Endothelial cell of hepatic sinusoid (primary cell): ENCODE measurements at regions not wholly inside any gene's neighbourhood (a gene's known extent, or its start where the extent isn't known, plus 50 kb on each side); places are given as distances from the start of the nearest gene placed in this dataset.

Experiments used
- in situ Hi-C: cut with HindIII; loops from 2 replicates; pipeline ENCODE4 v1.10.0; 2017; ENCODE audit warnings: low sequenced_read_pairs

GRCh38 chr9:126150411-126151030 is 176.1 kb upstream of the MVB12B start:
- in situ Hi-C loops, result no loop called here

DNA sequence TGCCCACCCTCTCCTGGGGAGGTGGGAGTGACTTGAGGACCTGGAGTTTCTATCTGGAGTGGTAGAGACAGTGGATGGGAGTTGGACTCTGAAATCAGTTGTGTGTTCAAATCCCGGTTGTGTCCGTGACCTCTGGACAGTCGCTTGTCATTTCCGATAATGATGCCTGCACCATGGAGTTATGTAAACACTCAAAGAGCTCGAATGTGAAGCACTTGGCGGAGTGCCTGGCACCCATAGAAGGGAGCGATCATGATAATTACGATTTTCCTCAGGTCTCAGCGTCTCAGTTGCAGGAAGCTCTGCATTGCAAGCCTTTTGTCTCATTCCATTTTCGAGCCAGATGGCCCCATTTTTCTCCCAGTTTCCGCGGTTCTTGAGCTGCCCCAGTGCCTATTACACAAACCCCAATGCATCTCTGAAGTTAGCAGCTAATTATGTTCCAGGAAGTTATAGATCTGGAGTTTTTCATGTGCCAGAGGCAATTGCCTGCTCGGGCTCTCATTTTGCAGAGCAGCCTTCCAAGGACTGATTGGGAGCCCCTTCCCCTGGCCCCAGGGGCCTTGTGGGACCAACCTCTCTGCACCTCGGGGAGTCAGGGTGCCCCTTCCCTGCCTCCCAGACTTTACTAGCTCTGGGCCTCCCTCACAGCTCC is 175.5 kb upstream of the MVB12B start:
- in situ Hi-C loops, result no loop called here

GRCh38 chr9:126151686-126152134 is 174.9 kb upstream of the MVB12B start:
- in situ Hi-C loops, result no loop called here

GRCh38 chr9:126152622-126153362 is 173.8 kb upstream of the MVB12B start:
- in situ Hi-C loops, result no loop called here

DNA sequence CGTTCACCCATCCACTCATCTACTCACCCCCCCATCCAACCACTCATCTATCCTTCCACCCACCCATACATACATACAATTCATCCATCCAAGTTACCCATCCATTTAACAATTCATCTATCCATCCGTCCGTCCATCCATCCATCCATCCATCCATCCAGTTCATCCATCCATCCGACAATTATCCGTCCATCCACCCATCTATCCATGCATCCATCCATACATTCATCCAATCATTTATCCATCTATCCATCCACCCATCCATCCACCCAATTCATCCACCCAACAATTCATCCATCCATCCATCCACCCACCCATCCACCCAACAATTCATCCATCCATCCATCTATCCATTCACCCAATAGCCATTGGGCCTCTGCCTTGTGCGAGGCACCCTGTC is 173.2 kb upstream of the MVB12B start:
- in situ Hi-C loops, result no loop called here

DNA sequence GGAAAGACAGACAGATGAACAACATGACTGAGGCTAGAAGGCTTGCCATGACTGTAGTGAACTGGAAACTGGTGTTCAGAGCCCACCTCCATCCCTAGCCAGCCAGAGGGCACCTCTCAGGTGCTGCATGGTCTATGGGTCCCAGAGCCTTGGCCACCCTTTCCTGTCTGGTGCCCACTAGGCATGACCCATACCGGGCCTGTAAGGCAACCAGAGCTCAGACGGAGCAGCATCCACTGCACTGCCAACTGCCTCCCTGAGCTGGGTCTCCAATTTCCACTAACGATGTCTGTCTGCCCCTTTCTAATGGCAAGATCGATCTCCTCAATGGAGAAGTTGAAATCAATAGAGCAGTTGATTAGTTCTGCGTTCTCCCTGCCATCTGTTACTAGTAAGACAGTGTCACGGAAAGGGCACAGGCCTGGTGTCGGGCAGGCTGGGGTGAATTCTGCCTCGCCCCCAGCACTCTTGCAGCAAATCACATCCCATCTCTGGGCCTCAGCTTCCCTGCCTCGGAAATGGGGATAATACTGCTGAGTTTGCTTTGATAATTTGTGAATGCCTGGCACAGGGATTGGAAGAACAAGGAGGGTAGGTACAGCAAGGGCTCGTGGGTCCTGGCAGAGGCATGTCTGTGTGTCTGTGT is 172.3 kb upstream of the MVB12B start:
- in situ Hi-C loops, result no loop called here

GRCh38 chr9:126154869-126155268 is 171.8 kb upstream of the MVB12B start:
- in situ Hi-C loops, result no loop called here

- in situ Hi-C loops, result no loop called here
These were observed 170.6 kb upstream of the MVB12B start for GRCh38 chr9:126155756-126156664.

DNA sequence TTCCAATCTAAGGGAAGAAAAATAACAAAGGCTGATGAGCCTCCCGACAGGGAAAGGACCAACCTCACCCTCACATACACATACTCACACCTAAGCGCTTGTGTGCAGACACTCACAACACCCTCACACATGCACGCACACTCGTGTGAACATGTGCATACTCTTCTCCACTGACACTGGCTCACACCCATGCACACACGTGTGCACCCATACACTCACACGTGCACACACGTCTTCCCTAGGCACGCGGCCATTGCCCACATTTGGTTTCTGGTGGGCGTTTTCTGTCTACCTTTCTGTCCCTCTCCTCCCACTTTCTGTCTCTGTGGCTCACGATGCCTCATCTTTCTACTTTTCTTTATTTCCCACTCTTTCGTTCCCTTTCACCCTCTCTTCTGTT is 169.7 kb upstream of the MVB12B start:
- in situ Hi-C loops, result no loop called here

- in situ Hi-C loops, result no loop called here
These were observed 169.2 kb upstream of the MVB12B start for GRCh38 chr9:126157423-126157822.

- in situ Hi-C loops, result no loop called here
These were observed 168.6 kb upstream of the MVB12B start for GRCh38 chr9:126157826-126158587.

GRCh38 chr9:126158588-126159429 is 167.8 kb upstream of the MVB12B start:
- in situ Hi-C loops, result no loop called here

DNA sequence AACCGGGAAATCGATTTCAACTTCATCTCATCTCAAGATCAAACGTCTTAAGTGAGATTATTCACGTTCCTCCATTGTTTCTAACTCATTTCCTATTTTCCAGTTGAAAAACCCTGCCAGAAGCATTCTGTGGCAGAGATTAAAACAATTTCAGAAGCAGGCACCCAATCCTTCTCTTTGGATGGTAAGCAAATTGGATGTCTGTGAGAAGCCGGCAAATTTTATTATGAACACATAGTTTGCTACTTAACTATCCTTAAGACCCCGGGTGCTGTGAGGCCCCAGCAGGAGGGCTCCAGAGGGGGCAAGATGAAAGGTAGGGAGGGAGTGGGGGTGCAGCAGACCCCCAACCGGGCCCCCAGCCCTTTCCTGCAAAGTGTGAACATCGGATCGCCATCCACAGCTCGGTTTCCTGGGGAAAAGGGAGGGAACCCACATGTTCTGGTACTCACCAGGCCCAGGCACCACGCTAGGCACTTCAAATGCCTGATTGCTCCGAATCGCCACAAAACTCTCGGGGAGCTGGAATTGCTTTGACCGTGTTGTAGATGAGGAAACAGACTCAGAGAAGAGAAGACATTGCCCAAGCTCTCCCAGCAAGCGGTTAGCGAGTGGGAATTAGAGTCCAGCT is 167.1 kb upstream of the MVB12B start:
- in situ Hi-C loops, result no loop called here

DNA sequence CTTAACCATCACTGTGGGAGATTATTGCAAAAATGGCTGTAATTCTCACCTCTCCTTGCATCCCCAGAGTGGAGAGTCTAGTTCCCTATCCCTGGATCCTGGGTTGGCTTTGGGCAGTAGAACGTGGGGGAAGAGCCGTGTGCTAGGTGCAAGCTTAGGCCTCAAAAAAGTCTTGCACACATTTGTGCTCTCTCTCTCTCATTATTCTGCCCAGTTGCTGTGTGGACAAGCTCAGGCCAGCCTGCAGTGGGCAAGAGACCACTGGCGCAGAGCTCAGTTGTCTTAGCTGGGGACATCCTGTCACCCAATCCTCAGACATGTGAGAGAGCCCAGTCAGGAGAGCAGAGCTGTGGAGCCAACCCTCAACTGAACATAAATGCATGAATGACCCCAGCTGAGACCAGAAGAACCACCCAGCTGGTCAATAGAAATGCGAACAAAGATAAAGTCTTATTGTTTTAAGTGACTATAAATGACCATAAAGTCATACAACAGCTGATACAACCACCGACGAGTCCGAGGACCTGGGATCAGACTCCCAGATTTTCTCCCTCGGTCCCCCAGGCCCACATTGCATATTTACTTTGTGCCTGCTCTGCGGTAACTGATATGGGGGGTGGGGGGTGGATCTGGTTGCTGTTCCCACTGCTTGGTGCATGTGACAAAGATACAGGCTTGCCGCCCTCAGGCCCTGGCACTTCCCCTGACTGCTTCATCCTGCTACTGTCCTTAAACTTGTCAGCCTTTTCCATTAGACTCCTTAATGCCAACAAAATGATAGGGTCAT is 166.4 kb upstream of the MVB12B start:
- in situ Hi-C loops, result no loop called here

DNA sequence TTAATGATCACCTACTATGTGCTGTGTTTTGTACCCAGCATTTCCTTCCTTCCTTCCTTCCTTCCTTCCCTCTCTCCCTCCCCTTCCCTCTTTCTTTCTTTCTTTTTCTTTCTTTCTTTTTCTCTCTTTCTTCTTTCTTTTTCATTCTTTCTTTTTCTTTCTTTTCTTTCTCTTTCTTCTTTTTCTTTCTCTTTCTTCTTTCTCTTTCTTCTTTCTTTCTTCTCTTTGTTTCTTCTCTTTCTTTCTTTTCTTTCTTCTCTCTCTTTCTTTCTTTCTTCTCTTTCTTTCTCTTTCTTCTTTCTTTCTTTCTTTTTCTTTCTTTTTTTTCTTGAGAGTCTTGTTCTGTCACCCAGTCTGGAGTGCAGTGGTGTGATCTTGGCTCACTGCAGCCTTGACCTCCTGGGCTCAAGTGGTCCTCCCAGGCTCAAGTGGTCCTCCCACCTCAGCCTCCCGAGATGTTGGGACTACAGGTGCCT is 165.7 kb upstream of the MVB12B start:
- in situ Hi-C loops, result no loop called here

GRCh38 chr9:126162611-126163381 is 163.8 kb upstream of the MVB12B start:
- in situ Hi-C loops, result no loop called here
